Erythroblast (primary cell): ENCODE measurements at regions not wholly inside any gene's neighbourhood (a gene's known extent, or its start where the extent isn't known, plus 50 kb on each side); places are given as distances from the start of the nearest gene placed in this dataset.

ENCODE experiments used
- GATA1 ChIP-seq: IDR thresholded peaks from 2 replicates; pipeline ENCODE4 v1.6.1; 2011; ENCODE audit warnings: low read depth, mild to moderate bottlenecking, control low read depth, low read length, moderate library complexity
- POLR2A ChIP-seq: IDR thresholded peaks from 2 replicates; pipeline ENCODE4 v1.6.1; 2011; ENCODE audit warnings: mild to moderate bottlenecking, low read length

DNA sequence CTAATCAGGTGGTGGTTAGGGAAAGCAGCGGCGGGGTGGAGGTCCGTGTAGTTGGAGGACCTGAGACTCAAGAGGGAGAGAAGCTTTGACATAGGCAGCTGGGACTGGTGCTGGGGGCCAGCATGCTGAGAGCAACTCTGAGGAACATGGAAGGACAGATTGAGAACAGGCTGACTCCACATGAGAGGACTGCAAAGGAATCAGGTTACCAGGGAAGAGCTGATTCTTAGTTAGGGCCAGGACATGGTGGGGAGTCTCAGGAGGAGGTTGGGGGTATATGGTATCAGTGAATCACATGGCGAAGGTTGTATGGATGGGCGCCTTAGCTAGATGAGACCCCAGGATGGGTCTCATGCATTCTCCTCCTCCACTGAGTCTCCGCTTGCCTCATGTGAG is 264.0 kb upstream of the BOD1L1 start:
- TF ChIP-seq POLR2A (no peak), GATA1 (no peak)
